ENCODE measurements at regions not wholly inside any gene's neighbourhood (a gene's known extent, or its start where the extent isn't known, plus 50 kb on each side); places are given as distances from the start of the nearest gene placed in this dataset.
"Not testable (repeated sequence)": the region's sequence is repeated elsewhere in the genome, so short reads cannot be mapped to it uniquely, and the experiment has no call there.

- DNase-seq, result no peak
These were observed 255.7 kb downstream of the TMEM47 start for GRCh38 chrX:34401411-34401810.

DNA sequence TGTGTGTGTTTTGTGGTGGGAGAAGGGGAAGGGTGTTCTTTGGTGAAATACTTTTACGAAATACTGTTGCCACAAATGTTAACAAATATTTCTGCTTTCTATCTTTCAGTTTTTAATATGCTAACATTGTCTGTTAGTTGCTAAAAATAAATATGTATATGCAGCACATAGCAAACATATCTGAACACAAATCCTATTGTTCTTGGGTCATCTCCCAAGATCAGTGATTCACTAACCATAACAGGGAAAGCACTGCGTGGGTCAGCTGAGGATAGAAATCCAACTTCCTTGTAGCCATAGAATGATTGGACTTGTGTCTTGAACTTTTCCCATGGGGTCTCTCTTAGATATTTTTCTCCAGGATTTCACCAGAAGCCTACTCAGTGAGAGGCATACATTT is 250.3 kb upstream of the FAM47A start:
- no peak for DNase-seq

GRCh38 chrX:34381241-34381640 is 249.1 kb upstream of the FAM47A start:
- DNase-seq, result no peak

DNA sequence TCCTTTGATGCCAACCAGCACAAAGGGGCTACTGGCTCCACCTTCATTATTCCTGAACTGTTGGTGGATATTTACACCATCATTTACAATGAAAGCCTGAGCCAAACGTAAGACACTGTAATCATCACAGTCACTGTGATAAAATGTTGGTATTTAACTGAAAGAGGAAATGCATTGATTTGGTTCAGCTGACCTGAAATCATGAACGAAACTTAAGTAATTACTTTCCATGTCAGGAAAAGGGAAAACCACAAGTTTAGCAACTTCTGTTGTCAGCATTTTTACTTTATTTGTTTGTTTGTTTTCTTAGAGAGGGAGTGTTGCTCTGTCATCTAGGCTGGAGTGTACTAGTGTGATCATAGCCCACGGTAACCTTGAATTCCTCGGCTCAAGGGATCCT is 247.8 kb upstream of the FAM47A start:
- DNase-seq, result no peak

- DNase-seq, result no peak
These were observed 245.5 kb upstream of the FAM47A start for GRCh38 chrX:34377645-34378044.

DNA sequence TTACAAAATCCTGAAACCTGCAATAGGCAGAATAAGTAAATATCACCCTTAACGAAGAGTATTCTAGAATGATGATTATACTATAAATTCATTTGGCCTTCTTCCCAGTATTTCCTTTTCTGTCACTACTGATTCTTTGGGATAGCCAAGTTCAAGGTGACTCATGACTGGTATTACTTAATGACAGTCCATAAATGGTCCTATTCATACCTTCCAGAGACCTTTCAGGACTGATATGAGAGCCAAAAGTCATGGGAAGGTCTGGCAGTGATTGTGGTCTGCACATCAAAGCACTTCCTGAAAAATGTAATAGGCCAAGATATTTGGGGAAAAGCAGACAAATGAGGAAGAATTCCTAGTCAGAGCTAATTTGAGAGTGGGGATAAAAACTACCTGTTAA is 239.6 kb upstream of the FAM47A start:
- no peak for DNase-seq

- DNase-seq, result no peak
These were observed 233.4 kb upstream of the FAM47A start for GRCh38 chrX:34365471-34365870.

DNA sequence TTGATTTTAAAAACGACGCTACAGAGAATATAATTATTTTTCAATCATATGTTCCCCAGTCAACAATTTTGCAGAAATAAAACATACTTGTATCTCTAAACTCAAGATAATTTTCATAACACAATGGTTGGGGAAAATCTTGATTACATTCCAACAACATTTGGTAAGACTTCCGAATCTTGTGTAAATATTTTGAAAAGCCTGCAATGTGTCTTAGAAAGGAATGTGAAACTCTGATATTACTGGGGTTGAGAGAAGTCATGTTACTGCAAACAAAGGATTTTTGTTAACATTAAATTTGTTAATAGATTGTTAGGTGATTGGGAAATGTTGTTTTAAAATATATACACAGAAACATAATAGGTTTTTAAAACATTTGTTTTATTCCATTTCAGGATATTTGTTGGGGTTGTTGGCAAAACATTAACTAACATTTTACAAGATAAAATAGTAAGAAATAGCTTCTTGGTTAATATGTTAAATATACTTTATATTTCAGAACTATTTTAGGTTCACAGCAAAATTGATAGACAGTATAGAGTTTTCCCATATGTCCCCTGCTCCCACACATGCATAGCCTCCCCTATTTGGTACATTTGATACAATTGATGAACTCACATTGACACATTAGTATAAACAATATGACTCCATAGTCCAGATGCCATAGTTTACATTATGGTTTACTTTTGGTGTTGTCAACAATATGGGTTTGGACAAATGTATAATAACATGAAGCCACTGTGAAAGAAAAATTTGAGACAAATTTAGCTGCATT is 218.6 kb upstream of the FAM47A start:
- DNase-seq, result no peak

- DNase-seq, result no peak
These were observed 210.9 kb upstream of the FAM47A start for GRCh38 chrX:34343001-34343400.

DNA sequence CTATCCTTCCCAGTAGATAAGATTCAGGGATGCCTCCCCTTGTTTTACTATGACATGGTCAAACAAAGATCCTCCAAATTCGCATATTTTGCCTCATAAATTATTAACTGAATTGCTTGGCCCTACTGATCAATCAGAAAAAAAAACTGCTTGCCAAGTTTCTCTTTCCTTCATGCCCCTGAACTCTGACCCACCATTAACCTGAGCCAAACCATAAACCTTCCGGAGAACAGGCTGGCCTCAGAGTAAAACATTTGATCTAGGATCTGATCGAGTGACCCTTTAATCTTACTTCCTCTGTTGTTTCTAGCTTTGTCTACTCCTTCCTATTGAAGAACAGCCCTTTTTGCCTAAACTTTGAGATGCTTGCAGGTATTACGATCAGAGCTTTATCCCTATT is 209.7 kb upstream of the FAM47A start:
- DNase-seq, result no peak

- no peak for DNase-seq
These were observed 209.1 kb upstream of the FAM47A start for GRCh38 chrX:34341258-34341657.

GRCh38 chrX:34338046-34338445 is 205.9 kb upstream of the FAM47A start:
- no peak for DNase-seq

- not testable (repeated sequence) for DNase-seq
These were observed 203.3 kb upstream of the FAM47A start for GRCh38 chrX:34335376-34335775.

GRCh38 chrX:34332334-34332733 is 200.2 kb upstream of the FAM47A start:
- no peak for DNase-seq

DNA sequence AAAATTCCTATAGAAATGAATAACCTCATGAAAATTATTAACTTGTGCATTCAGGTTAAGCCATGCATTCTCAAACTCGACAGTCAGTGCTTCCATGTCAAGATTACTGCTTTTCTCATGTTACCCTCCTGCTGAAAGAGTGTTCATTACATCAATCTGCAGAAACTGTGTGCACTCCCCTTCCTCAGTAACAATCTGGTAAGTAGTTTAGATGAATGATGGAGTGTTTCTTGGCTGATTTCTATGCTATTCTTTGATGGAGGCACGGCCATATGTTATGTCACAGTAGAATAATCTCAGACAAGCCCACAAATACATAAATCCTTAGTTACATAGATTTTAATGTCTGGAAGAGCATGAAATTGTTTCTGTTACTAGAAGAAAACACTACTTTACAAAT is 193.3 kb upstream of the FAM47A start:
- DNase-seq, result no peak

DNA sequence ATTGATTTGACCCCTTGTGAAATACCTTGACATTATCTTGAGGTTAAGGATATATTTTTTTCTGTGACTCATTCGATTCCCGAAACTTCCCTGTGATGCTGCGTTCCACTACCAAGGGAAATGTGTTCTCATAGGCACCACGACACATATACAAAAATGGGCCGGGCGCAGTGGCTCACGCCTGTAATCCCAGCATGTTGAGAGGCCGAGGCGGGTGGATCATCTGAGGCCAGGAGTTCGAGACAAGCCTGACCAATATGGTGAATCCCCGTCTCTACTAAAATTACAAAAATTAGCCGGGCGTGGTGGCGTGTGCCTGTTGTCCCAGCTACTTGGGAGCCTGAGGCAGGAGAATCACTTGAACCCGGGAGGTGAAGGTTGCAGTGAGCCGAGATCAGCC is 188.3 kb upstream of the FAM47A start:
- not testable (repeated sequence) for DNase-seq

- no peak for DNase-seq
These were observed 168.8 kb upstream of the FAM47A start for GRCh38 chrX:34300871-34301270.

- DNase-seq, result peak; percentile 21
These were observed 167.4 kb upstream of the FAM47A start for GRCh38 chrX:34299451-34299967.

- DNase-seq, result no peak
These were observed 162.6 kb upstream of the FAM47A start for GRCh38 chrX:34294665-34295064.

- DNase-seq, result no peak
These were observed 156.7 kb upstream of the FAM47A start for GRCh38 chrX:34288782-34289181.

DNA sequence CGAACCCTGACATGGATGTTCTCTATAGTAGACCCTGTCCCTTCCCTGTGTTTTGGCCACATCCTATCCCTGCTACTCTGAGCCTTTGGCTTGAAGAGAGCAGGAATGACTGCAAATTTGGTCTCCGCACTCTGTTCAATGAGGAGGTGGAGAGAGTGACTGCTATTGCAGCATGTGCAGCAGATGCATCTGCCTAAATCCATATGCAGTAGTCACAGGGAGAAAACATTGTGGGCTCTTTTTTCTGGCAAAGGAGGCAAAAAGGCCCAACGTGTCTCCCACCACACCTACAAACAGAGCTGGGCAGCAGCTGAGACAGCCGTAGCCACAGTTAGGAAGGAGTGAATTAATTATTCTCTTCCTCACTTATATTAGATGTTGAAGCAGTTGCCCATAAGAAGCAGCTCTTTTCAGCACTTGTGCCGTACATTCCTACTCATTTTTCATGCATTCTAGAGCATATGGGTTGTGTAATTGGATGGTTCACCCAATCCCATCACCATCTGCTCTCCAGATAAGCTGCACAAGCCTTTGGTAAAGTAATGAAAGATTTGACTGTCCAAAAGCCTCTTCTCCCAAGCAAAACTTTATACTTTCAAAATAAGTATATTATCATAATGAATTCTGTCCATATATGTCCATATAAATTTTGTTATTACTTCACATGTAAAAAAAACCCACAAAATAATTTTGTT is 147.9 kb upstream of the FAM47A start:
- DNase-seq, result no peak

DNA sequence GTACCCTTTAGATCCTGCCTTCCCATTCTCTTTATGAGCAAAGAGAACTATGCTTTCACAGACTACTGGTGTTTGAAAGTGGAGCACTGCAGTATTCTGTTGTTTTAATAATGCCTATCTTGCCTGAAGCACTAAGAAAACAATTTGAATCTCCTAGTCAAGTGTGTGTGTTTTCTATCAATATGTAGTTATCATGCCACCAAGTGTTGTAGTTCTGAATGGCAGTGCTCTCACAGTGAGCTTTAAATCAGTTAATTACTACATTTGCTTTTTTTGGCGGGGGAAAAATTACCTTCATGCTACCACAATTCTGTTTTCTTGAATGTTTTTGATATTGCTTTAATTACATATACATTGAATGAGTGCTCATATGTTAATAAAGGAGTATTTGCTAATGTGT is 143.6 kb upstream of the FAM47A start:
- no peak for DNase-seq

DNA sequence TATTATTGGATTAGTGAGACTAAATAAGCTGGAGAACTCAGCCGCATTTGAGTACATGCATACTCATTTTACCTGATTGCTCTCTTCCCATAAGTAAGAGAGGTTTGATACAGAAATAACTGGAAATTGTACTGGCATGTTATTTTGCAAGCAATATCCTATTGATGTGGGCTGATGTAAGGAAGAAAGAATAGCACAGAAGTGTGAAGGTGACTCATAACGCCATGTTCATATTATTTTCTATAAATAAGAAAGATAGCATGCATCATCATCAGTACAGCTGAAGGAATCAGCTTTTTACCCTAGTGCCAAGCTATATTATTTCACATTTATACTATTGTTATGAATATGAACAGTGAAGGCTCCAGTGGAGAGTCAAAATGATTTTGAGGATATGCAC is 138.3 kb upstream of the FAM47A start:
- no peak for DNase-seq

DNA sequence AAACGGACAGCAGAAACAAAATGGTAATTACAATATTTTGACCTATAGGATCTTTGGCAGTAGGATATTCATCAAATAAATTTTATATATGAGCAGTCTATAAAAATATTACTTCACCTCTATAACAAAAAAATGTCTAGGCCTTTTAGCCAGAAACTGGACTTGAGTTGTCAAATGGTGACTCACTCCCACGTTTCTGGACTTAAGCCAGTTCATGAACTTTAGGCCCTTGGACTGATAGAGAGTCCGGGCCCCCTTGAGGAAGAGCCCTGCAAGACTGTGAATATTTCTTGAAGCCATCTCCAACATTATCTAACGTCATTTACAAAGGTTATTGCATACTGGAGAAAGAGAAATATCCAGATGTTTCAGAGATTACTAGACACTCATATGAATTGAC is 106.8 kb upstream of the FAM47A start:
- no peak for DNase-seq

GRCh38 chrX:34230156-34230555 is 98.0 kb upstream of the FAM47A start:
- DNase-seq, result not testable (repeated sequence)
